GM12891 (cell line): ENCODE measurements at regions not wholly inside any gene's neighbourhood (a gene's known extent, or its start where the extent isn't known, plus 50 kb on each side); places are given as distances from the start of the nearest gene placed in this dataset.
"Not testable (repeated sequence)": the region's sequence is repeated elsewhere in the genome, so short reads cannot be mapped to it uniquely, and the experiment has no call there.

Experiments
- POLR2A ChIP-seq: IDR thresholded peaks from 2 replicates; pipeline ENCODE4 v1.6.1; 2011; ENCODE audit warnings: low read depth, low read length, control low read depth
- POLR2AphosphoS5 ChIP-seq: IDR thresholded peaks from 2 replicates; pipeline ENCODE4 v1.6.1; 2011; ENCODE audit warnings: low read depth, low read length, control low read depth
- TAF1 ChIP-seq: IDR thresholded peaks from 2 replicates; pipeline ENCODE4 v1.6.1; 2011; ENCODE audit warnings: low read depth, low read length, control low read depth

- not testable (repeated sequence) for TF ChIP-seq TAF1, POLR2A, POLR2AphosphoS5
These were observed 177.2 kb downstream of the SOD2 start for GRCh38 chr6:159515811-159516210.
